HG03139 (cell line): ENCODE measurements at regions not wholly inside any gene's neighbourhood (a gene's known extent, or its start where the extent isn't known, plus 50 kb on each side); places are given as distances from the start of the nearest gene placed in this dataset.
"Not testable (repeated sequence)": the region's sequence is repeated elsewhere in the genome, so short reads cannot be mapped to it uniquely, and the experiment has no call there.

Source experiments
- ATAC-seq: cut with Tn5 transposase; IDR thresholded peaks from one replicate; pipeline ENCODE4 v1.9.1; 2021; ENCODE audit not compliant: unreplicated experiment

- ATAC-seq = no peak
Observed at GRCh38 chr3:15851735-15852134, 54.0 kb upstream of the ANKRD28 start.

GRCh38 chr3:15858547-15859506 is 61.0 kb upstream of the ANKRD28 start:
- peak; percentile 69 for ATAC-seq

GRCh38 chr3:15859507-15860013 is 61.8 kb upstream of the ANKRD28 start:
- peak; percentile 68 for ATAC-seq

- ATAC-seq = peak; percentile 41
Observed at GRCh38 chr3:15860014-15860934, 62.5 kb upstream of the ANKRD28 start.

- ATAC-seq = no peak
Observed at GRCh38 chr3:15861163-15861562, 63.4 kb upstream of the ANKRD28 start.

GRCh38 chr3:15872807-15873206 is 75.0 kb upstream of the ANKRD28 start:
- no peak for ATAC-seq

GRCh38 chr3:15873415-15873814 is 75.6 kb upstream of the ANKRD28 start:
- ATAC-seq = no peak

- no peak for ATAC-seq
Observed at GRCh38 chr3:15875016-15875689, 77.4 kb upstream of the ANKRD28 start.

- ATAC-seq = no peak
Observed at GRCh38 chr3:15876669-15877068, 78.9 kb upstream of the ANKRD28 start.

- ATAC-seq = no peak
Observed at GRCh38 chr3:15877813-15878212, 80.0 kb upstream of the ANKRD28 start.

- not testable (repeated sequence) for ATAC-seq
Observed at GRCh38 chr3:15879787-15880186, 82.0 kb upstream of the ANKRD28 start.

GRCh38 chr3:15882577-15882976 is 84.8 kb upstream of the ANKRD28 start:
- ATAC-seq = no peak

- ATAC-seq = no peak
Observed at GRCh38 chr3:15884132-15884531, 86.4 kb upstream of the ANKRD28 start.

GRCh38 chr3:15886521-15886920 is 88.7 kb upstream of the ANKRD28 start:
- ATAC-seq = no peak

GRCh38 chr3:15887261-15887660 is 89.5 kb upstream of the ANKRD28 start:
- ATAC-seq = no peak

- no peak for ATAC-seq
Observed at GRCh38 chr3:15889936-15890335, 92.2 kb upstream of the ANKRD28 start.

- no peak for ATAC-seq
Observed at GRCh38 chr3:15892311-15893227, 94.8 kb upstream of the ANKRD28 start.

- ATAC-seq = no peak
Observed at GRCh38 chr3:15894382-15894781, 96.6 kb upstream of the ANKRD28 start.

- ATAC-seq = no peak
Observed at GRCh38 chr3:15896500-15896899, 98.7 kb upstream of the ANKRD28 start.

- ATAC-seq = no peak
Observed at GRCh38 chr3:15899388-15899787, 101.6 kb upstream of the ANKRD28 start.
